Neural cell (in vitro differentiated cells): ENCODE measurements at regions not wholly inside any gene's neighbourhood (a gene's known extent, or its start where the extent isn't known, plus 50 kb on each side); places are given as distances from the start of the nearest gene placed in this dataset.

Experiments
- CTCF ChIP-seq: fragments of 450-650 bp; IDR thresholded peaks from 2 replicates; pipeline ENCODE4 v1.5.1; 2014; ENCODE audit warnings: antibody characterized with exemption, mild to moderate bottlenecking, moderate library complexity; ENCODE audit not compliant: poor library complexity, severe bottlenecking
- EZH2 ChIP-seq: fragments of 200-600, 300-800 bp; shearing (Covaris generic), sonication (generic); IDR thresholded peaks from 2 replicates; pipeline ENCODE4 v1.6.1; 2014; ENCODE audit warnings: antibody characterized with exemption, low read length, borderline replicate concordance, mild to moderate bottlenecking; ENCODE audit not compliant: insufficient read depth, poor library complexity, severe bottlenecking
- POLR2AphosphoS5 ChIP-seq: IDR thresholded peaks from 2 replicates; pipeline ENCODE4 v1.6.1; 2012
- REST ChIP-seq: IDR thresholded peaks from 2 replicates; pipeline ENCODE4 v1.6.1; 2012; ENCODE audit warnings: borderline replicate concordance
- TAF1 ChIP-seq: IDR thresholded peaks from 2 replicates; pipeline ENCODE4 v1.6.1; 2012; ENCODE audit warnings: low read depth

- TF ChIP-seq CTCF (no peak), REST (no peak), TAF1 (no peak), EZH2 (no peak), POLR2AphosphoS5 (no peak)
These were observed 212.8 kb downstream of the ZNF365 start for GRCh38 chr10:62587011-62587410.
